HG03457 (cell line): ENCODE measurements at regions not wholly inside any gene's neighbourhood (a gene's known extent, or its start where the extent isn't known, plus 50 kb on each side); places are given as distances from the start of the nearest gene placed in this dataset.

ENCODE experiments used
- ATAC-seq: cut with Tn5 transposase; IDR thresholded peaks from one replicate; pipeline ENCODE4 v1.9.1; 2021; ENCODE audit warnings: moderate number of reproducible peaks; ENCODE audit not compliant: unreplicated experiment

GRCh38 chrX:69028006-69028760 lies 137.1 kb downstream of the PJA1 start:
- ATAC-seq = peak; percentile 87

- ATAC-seq = no peak
Observed at GRCh38 chrX:69027181-69028005, 137.9 kb downstream of the PJA1 start.

- ATAC-seq = no peak
Observed at GRCh38 chrX:69025802-69026301, 139.4 kb downstream of the PJA1 start.

DNA sequence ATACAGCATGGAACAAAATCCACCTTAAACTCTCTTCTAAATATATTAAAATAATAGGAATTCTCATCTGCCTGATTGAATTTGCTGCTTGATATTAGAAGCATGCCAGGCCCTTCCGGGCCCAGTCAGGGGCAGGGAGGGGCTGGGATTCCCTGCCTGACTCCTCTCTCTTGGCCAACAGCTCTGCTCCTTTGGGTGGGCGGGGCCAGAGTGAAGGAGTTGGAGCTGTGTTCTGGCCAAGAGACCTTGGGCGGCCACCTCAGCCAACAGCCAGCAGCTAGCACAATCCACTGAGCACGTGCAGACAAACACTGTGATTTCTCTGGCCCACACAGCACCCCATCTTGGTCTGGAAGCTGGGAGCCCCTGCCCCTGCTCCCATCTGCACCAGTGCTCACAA lies 140.3 kb downstream of the PJA1 start:
- no peak for ATAC-seq

DNA sequence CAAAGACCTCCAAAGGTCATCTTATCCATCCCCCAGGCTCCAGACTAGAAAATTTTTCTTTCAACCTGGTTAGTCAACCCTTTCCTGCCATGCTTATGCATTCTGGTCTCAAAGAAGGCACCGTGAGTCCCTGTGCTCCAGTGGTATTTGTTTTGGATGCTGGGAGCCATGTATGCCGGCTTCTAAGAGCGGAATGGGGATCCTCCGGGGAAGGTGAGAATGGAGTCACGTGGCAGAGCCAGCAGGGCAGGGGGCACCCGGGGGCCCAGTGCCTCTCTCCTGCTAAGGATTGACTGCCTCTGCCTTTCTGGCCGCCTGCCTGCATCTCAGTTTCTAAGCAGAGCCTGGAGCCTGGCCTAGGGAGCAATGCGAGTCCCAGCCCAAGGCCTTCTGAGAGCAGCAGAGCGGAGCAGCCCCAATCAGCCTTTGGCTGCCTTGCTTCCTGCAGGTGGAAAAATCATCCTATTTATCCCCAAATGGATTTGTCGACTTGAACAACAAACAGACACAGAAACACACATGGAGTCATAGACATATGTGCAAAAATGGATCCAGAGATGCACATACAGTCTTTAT lies 141.0 kb downstream of the PJA1 start:
- ATAC-seq = no peak

GRCh38 chrX:69022430-69022829 lies 142.8 kb downstream of the PJA1 start:
- no peak for ATAC-seq

DNA sequence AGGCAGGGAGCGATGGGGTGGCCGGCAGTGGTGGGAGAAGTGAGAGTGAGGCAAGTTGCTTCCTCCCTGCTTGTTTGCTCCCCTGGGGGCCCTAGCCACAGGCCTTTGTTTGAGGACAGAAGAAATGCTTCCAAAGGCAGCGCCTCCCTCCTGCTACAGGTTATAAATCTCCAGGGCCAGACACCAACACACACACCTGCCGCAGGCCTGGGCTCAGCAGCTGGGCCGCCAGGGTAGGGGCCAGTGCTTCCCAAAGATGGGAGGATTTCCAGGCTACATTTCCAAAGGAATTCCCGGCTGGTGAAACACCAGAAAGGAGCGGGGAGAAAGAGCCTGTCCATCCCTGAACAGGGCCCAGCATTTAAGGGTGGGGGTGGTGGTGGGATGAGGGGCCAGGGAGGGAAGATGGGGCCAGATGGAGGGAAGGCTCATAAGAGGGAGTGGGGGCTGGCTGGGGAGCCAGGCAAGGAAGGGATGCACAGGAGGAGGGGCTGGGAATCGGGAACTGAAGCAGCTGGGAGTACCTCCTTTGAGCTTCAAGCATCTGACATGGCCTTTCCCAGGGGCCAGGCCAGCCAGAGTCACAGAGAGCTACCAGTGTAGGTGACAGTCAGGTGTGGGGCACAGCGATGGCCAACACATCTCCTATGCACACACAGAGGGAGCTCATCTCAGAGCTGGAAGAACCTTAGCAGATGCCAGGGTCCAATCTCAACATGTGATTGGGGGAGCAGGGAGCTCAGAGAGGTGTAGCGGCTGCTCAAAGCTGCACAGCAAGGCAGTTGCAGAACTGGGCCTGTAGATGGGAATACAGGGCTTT lies 143.9 kb downstream of the PJA1 start:
- ATAC-seq = no peak

GRCh38 chrX:69020316-69020715 lies 144.9 kb downstream of the PJA1 start:
- ATAC-seq = no peak

DNA sequence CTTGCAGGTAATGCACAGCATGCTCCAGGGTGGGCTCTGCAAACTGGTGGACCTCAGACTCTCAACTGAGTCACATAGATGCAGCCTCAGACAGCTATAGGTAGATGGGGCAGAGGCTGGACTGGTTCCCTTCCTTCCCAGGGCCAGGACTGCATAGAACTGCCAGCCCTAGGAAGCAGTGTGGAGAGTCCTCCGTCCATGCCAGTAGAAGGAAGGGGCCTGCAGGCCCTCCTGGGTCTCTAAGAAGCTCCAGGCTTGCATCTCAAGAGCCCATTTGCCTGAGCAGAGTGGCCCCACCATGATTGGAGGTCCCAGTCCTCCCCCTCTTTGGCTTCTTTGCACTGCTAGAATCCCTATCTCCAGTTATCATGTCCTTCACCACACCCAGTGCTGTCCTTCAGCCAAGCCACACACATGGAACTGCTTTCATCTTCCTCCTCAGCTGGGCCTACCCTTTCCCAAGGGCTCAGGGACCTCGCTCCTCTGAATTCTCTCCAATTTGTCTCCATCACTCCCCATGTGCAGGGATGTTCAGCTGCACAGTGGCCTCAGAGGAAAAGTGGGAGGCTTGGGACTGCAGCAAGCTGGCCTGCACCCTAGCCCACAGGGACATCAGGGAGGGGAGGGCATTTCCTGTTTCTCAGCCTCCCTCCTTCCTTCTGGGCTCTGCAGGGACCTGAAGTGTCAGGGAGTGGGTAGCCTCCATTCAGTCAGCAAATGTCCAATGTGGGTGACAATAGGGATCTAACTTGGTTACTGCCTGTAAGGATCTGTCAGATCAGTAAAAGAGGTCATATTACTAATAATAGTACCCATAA lies 146.0 kb downstream of the PJA1 start:
- no peak for ATAC-seq

DNA sequence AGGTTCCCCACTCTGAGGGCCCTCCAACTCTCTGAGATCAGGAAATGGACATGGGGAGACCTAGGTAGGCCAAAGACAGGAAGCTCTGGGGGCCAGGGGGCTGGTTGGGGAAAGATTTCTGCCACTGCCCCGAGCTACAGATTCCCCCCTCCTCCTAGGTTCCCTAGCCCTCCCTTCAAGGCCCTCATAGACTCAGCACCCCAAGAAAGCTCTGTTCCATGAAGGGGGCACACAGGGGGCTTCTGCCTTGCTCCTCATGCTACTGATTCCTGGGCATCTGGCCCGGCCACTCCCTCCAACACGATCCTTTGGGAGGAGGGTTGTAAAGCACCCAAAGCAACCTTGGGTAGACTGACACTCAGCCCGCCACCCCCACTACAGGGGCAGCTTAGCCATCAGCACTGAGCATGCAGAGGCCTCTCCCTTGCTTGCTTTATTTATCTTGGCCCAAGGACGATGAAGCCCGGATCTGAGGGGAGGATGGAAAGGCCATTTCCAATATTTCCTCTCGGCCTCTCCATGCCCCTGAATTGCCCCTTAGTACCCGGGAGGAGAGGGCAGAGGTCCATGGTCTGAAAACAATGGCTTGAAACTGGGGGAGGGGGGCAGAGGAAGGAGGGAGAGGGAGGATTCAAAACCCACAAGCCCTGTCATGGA lies 146.7 kb downstream of the PJA1 start:
- ATAC-seq = no peak

GRCh38 chrX:69016293-69016941 lies 148.8 kb downstream of the PJA1 start:
- ATAC-seq = no peak

DNA sequence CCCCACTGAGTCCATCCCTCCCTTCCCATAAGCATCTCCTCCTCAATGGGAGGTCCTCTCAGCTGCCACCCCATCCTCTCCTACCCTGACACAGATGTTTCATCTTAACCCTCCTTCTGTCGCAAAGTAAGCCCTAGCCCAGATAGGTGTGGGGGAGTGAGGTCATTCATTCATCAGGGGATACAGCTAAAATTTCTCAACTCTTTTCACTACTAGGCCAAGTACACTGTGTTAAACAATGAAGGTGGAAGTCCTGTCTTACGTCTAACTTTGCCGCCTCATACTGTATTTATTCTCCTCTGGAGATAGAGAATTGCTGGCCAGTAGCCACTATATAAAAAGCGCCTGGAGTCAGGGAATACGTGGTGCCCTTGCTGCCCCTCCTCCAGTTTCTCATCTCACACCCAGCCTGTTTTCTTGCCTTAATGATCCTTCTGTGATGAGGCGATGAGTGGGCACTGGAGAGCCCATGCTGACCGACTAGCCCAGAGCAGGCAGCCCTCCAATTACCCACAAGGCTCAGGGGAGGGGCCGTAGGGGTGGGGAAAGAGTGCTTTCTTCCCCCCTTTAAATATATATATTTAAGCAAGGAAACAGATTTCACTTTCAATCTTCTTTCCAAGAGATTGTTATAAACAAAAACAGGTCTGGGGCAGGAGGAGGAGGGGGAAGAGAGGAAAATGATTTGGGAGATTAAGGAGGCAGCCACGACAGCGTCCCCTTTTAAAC lies 149.5 kb downstream of the PJA1 start:
- ATAC-seq = no peak

- ATAC-seq = no peak
Observed at GRCh38 chrX:69015156-69015555, 150.1 kb downstream of the PJA1 start.

- no peak for ATAC-seq
Observed at GRCh38 chrX:69014200-69014599, 151.1 kb downstream of the PJA1 start.

GRCh38 chrX:69010339-69010738 lies 154.9 kb downstream of the PJA1 start:
- ATAC-seq = no peak

DNA sequence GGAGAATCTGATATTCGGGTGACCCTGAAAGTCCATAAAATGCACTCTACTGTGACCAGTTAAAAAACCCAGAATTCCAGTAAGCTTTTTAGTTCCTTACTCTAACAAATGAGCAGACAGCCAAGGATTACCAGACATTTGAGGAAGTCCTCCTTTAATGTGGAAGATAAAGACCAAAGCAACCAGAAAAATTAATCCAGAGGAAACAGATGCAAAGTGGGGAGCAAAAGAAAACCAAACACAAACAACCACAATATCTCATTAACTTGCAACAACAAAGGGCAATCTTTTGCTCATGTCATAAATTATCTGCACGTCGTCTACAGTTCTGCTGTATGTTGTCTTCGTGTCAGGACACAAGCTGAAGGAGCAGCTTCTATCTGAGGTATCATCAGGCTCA lies 164.4 kb downstream of the PJA1 start:
- no peak for ATAC-seq

- no peak for ATAC-seq
Observed at GRCh38 chrX:68999931-69000330, 165.3 kb downstream of the PJA1 start.

- no peak for ATAC-seq
Observed at GRCh38 chrX:68999356-68999755, 165.9 kb downstream of the PJA1 start.
